Bronchial epithelial cell (primary cell): ENCODE measurements at regions not wholly inside any gene's neighbourhood (a gene's known extent, or its start where the extent isn't known, plus 50 kb on each side); places are given as distances from the start of the nearest gene placed in this dataset.

ENCODE experiments used
- DNase-seq: peaks from one replicate; pipeline ENCODE4 v3.0.0-alpha.2; 2010; ENCODE audit warnings: low read depth
- FAIRE-seq: peaks from 2 replicates; lab custom pipeline; 2011; peaks lifted over from hg19 to GRCh38; lab: Jason Lieb, UNC
- H3K27me3 ChIP-seq: 2 replicates; pipeline ENCODE4 v1.5.1; 2011; ENCODE audit warnings: low read length; ENCODE audit not compliant: control insufficient read depth, insufficient read depth
- H3K36me3 ChIP-seq: 2 replicates; pipeline ENCODE4 v1.5.1; 2011; ENCODE audit warnings: low read length; ENCODE audit not compliant: control insufficient read depth, insufficient read depth
- H3K4me3 ChIP-seq: 2 replicates; pipeline ENCODE4 v1.5.1; 2011; ENCODE audit warnings: mild to moderate bottlenecking, low read depth, low read length, control low read depth
- TF ChIP-seq, protein P1 (sequence below): IDR thresholded peaks from 2 replicates; pipeline ENCODE4 v1.5.1; 2011; ENCODE audit warnings: mild to moderate bottlenecking, moderate library complexity, low read length, control low read depth, inconsistent platforms; ENCODE audit not compliant: insufficient read depth, severe bottlenecking

DNA sequence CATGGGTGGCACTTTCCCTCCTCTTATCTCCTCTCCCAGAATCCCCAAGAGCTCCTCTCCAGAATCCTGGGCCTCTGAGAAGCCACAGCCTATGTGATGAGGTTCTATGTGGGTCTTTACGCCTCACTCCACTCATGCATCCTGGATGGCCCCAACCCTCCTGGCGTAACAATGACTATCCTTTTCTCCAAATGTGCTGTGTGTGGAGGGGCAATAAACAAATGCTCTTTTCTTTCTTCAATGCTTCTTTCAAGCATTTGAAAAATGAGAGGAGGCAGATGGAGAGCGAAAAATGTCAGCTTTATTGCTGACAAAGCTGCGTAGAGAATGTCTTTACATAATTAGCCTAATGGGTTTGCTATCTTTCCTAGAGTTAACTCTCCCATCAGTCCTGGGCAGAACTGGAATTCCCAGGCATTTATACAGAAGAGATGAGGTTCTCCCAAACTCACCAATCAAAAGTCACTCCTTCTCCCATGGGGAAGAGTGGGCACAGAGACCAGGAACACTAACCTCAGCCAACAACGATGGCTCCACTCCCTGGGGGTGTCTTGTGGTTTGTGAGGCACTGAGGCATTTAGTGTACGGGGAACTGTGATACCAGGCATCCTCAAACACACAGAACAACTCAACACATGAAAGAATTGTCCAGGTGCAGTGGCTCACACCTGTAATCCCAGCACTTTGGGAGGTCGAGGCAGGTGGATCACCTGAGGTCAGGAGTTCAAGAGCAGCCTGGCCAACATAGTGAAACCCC, 118.9 kb upstream of the SLC34A2 start:
- DNase-seq: no peak
- no peak overlapping the region for H3K4me3 ChIP-seq
- FAIRE-seq: no peak
- no peaks in the 10 kb centered on the region for H3K36me3 ChIP-seq
- H3K27me3 ChIP-seq: no peaks in the 10 kb centered on the region
- TF ChIP-seq, protein P1, sequence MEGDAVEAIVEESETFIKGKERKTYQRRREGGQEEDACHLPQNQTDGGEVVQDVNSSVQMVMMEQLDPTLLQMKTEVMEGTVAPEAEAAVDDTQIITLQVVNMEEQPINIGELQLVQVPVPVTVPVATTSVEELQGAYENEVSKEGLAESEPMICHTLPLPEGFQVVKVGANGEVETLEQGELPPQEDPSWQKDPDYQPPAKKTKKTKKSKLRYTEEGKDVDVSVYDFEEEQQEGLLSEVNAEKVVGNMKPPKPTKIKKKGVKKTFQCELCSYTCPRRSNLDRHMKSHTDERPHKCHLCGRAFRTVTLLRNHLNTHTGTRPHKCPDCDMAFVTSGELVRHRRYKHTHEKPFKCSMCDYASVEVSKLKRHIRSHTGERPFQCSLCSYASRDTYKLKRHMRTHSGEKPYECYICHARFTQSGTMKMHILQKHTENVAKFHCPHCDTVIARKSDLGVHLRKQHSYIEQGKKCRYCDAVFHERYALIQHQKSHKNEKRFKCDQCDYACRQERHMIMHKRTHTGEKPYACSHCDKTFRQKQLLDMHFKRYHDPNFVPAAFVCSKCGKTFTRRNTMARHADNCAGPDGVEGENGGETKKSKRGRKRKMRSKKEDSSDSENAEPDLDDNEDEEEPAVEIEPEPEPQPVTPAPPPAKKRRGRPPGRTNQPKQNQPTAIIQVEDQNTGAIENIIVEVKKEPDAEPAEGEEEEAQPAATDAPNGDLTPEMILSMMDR: no peak

DNA sequence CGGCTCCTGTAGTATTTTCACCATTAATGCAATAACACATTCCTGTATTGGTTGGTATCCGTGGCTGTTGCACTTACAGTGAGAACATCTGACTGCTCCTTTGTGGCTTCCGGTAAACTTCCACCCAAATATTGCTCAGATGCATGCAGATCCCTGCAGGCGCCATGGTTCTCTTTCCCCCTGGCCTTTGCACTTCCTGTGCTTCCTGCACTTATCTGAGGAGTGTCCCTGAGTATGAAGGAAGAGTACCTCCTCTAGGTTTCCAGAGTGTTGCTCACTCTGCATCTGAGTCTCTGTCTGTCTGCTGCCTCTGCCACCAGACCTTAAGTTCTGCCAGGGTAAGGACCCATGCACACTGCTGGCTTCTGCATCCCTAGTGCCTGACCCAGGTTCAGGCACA, 117.2 kb upstream of the SLC34A2 start:
- TF ChIP-seq, protein P1: no peak
- FAIRE-seq: no peak
- no peaks in the 10 kb centered on the region for H3K27me3 ChIP-seq
- H3K4me3 ChIP-seq: no peak overlapping the region
- DNase-seq: no peak
- no peaks in the 10 kb centered on the region for H3K36me3 ChIP-seq

DNA sequence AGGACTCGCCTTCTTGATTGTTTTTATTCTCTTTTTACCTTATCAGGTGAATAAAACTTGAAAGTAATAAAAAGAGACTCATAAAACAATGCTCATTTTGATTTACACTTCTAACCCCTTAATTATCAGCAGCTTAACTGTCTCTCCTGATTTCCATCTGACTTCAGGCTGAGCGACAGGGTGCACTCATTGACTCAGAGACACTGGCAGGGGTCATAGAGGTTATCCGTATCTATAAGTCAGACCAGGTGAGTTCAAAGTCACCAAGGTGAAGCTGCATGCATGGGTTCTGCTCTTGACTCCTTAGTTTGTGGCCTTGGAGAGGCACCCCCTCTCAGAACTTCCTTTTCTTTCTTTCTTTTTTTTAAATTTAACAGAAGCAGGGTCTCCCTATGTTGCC, 116.4 kb upstream of the SLC34A2 start:
- Histone ChIP-seq H3K4me3 (no peak overlapping the region), H3K27me3 (no peaks in the 10 kb centered on the region), H3K36me3 (no peaks in the 10 kb centered on the region)
- TF ChIP-seq, protein P1: no peak
- DNase-seq: no peak
- no peak for FAIRE-seq

DNA sequence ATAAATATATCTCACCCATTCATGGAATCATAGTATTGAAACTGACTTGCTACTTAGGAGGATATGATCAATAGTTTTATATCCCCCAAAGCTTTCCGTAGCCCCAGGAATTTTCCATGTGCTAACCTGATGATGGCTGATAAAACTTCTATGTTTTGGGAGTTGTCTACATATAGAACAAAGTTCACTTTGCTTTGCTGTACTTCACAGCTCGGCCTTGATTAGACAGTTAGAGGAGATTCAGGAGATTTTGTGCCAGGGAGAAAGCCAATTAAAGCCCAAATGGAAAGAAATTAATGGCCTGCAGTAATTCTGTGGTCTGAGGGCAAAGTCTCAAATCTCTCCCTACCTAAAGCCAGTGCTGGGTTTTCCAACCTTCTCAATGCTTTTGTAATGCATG, 114.9 kb upstream of the SLC34A2 start:
- TF ChIP-seq, protein P1: no peak
- Histone ChIP-seq H3K4me3 (no peak overlapping the region), H3K27me3 (no peaks in the 10 kb centered on the region), H3K36me3 (no peaks in the 10 kb centered on the region)
- DNase-seq: no peak
- no peak for FAIRE-seq

DNA sequence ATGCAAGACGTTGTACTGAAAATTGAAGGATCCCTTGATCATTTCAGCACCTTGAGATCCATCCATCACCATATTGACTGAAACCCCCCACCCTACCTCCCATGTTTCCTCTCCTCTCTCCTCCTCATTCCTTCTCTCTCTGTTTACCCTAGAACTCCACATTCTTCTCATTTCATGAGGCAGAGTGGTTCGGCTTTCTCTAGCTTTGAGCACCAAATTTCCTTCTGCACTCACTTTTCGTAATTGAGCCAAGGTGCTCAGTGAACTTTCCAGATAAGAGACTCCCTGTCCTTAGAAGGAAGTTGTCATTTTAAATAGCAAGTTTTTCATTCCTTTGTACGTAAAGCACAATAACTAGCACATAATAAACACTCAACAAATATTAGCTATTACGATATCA, 108.3 kb upstream of the SLC34A2 start:
- FAIRE-seq (no peak), DNase-seq (no peak)
- Histone ChIP-seq H3K36me3 (no peaks in the 10 kb centered on the region), H3K4me3 (no peak overlapping the region), H3K27me3 (no peaks in the 10 kb centered on the region)
- TF ChIP-seq, protein P1: no peak

DNA sequence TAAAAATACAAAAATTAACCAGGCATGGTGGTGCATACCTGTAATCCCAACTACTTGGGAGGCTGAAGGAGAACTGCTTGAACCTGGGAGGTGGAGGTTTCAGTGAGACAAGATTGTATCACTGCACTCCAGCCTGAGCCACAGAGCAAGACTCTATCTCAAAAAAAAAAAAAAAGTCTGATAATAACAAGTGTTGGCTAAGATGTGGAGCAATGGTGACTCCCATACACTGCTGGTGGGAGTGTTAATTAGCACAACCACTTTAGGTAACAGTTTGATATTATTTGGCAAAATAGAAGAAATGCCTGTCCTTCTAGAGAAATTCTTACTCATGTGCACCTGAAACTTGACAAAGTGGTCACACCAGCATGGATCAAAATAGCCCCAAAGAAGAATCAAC, 106.2 kb upstream of the SLC34A2 start:
- Histone ChIP-seq H3K27me3 (no peaks in the 10 kb centered on the region), H3K4me3 (no peak overlapping the region), H3K36me3 (no peaks in the 10 kb centered on the region)
- FAIRE-seq: no peak
- DNase-seq: no peak
- TF ChIP-seq, protein P1: no peak
